8988T (cell line): ENCODE measurements at regions not wholly inside any gene's neighbourhood (a gene's known extent, or its start where the extent isn't known, plus 50 kb on each side); places are given as distances from the start of the nearest gene placed in this dataset.
"Not testable (repeated sequence)": the region's sequence is repeated elsewhere in the genome, so short reads cannot be mapped to it uniquely, and the experiment has no call there.

Experiments
- DNase-seq: peaks from one replicate; pipeline ENCODE4 v3.0.0; 2011

DNA sequence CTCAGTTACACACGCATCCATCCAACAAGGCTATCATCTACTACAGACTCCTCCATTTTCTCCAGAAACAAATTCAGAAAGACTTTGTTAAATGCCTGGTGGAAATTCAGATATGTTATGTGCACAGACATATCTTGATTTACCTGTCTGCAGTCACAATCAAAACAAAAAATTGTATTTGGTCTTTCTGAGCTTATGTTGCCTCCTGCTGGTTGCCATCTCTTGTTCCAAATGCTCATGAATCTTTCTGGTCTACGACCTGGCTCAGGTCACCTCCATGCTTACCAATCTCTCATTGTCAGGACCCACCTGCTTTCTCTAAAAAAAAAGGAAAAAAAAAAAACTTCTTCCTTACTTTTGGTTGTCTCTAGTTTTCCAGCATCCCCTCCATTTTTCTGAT is 169.2 kb upstream of the PLXNC1 start:
- no peak for DNase-seq

GRCh38 chr12:93980711-93981110 is 167.7 kb upstream of the PLXNC1 start:
- DNase-seq, result no peak

DNA sequence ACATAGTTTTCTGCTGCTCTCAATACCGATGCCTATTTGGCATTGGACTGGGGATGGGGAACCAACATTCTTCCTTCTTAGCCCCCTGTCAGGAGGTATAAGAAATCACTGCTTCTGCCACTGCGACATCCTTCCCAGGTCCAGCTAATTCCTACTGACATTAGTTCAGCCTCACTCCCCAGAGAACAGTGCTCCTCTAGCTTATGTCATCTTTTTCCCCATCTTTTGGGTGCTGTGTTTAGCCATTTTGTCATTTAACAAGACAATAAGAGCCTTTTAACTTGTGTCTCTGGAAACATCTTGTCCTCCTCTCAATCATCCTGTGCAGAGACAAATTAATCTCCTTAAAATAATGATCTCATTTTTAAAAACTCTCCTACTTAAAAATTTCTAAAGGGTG is 167.0 kb upstream of the PLXNC1 start:
- no peak for DNase-seq

DNA sequence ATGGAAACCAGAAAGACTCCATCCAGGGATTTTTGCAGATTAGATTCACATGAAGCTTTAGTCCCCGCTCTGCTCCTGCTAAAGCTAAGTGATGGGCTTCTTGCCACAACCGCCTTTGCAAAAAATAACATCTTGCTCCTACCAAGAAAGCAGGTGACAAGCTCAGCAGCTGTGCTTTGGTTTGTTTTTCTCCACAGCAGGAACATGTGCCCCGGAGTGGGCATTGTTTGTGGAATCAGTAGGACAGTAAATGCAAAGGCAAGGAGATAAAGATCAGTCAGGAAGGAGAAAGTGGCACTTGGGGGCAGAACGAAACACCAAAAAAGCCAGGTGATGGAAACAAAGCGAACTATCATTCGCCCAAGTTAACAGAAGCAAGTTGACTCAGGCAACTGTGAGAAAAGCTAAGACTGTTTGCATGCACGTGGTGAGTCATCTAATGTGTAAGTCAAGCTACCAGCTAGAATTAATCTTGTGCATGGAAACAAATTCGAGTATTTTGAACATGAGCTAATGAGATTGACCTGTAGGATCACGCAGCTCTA is 165.5 kb upstream of the PLXNC1 start:
- no peak for DNase-seq

- DNase-seq, result no peak
These were observed 164.4 kb upstream of the PLXNC1 start for GRCh38 chr12:93984005-93984404.

GRCh38 chr12:93989949-93990348 is 158.4 kb upstream of the PLXNC1 start:
- DNase-seq, result no peak

- no peak for DNase-seq
These were observed 157.3 kb upstream of the PLXNC1 start for GRCh38 chr12:93990832-93991803.

DNA sequence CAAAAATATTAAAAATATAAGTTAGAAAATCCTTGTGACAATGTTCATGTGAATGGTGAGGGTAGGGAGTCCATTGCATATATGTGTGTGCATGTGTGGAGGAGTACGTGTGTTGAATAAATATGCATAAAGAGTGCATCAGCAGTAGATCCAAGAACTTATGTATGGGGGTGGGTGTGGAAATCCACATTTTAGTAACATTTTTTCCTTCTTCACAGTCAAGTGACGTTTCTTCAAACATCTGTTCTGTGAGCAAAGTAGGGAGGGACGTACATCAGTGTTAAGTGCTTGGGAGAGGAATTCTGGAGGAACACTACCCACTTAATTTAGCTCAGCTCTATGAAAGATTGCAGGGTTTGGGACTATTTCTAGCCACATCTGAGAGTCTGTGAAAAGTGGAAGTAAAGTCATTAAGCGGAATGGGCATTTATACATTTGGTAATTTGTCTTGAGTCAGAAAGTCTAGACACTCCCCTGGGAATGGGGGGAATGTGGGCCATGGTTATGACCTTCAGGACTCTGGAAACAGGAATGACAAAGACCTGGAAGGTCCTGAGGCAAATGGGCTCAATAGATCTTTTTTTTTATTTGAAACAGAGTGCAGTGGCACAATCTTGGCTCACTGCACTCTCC is 156.4 kb upstream of the PLXNC1 start:
- DNase-seq, result no peak

DNA sequence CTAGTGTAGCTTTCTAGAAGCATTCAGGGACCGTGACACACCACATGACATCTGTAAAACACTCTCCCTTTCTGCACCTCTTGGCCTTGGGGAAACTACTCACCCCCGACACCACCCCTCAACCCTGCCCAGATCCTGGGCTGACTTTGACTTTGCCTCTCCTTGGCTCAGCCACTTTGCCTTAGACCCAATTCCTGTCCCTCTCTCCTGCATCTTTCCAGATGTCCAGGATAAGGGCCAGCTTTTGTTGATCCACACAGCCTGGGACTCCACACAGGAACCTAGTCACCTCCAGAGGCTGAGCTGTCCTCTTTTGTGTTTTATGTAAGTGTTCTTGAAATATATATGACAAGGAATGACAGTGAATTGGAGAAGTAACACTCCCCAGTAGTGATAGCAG is 153.7 kb upstream of the PLXNC1 start:
- no peak for DNase-seq

DNA sequence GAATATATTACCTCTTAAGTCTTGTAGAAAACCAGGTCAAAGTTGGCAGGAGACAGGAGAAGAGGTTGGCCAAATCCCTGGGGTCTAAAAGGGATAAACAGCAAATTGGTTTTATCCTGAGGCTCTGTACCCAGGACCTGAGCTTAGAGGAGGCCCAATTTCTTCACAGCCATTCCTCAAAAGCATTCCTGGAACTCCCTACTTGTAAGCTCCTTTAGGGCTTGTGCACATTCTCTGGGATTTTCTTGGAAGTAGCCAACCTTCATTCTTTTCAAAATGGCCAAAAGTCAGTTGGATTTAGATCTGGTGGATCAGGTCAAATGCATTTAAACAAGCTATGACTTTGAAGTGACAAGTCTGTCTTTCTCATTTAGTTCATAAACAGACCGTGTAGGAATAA is 152.1 kb upstream of the PLXNC1 start:
- no peak for DNase-seq

DNA sequence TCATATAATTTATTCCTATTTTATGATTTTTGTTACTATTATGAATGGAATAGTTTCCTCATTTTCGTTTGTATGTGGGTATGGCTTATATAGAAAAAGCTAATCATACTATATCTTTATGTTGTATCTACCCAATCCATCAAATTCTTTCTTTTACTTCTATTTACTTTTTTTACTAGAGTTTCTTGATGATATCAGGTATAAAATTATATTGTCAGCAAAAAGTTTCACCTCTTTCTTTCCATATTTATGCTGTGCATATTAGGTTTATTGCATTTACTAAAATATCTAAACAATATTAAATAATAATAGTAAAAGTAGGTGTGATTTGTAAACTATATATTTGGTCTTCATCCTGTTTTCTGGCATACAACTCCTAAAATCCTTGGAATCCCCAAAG is 146.7 kb upstream of the PLXNC1 start:
- DNase-seq, result no peak

GRCh38 chr12:94002925-94003324 is 145.5 kb upstream of the PLXNC1 start:
- not testable (repeated sequence) for DNase-seq

- DNase-seq, result not testable (repeated sequence)
These were observed 140.5 kb upstream of the PLXNC1 start for GRCh38 chr12:94007833-94008232.

DNA sequence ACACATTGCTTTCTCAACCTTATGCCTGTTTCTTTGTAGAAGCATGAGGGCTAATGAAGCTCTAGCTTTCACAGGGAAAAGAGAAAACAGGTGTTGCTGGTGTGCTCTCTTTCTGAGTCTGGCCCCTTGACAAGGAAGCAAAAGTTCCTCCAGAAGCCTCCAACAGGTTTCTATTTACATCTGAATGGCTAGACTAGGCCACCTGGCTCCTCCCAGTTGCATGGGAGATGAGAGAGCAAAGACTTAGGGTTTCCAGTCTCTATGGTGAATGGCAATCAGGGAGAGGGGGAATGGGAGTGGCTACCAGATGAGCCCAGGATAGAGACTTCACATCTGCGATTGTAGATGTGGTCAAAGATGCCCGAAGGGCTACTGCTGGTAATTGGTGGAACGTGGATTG is 138.1 kb upstream of the PLXNC1 start:
- DNase-seq, result no peak

- no peak for DNase-seq
These were observed 136.3 kb upstream of the PLXNC1 start for GRCh38 chr12:94012071-94012470.

DNA sequence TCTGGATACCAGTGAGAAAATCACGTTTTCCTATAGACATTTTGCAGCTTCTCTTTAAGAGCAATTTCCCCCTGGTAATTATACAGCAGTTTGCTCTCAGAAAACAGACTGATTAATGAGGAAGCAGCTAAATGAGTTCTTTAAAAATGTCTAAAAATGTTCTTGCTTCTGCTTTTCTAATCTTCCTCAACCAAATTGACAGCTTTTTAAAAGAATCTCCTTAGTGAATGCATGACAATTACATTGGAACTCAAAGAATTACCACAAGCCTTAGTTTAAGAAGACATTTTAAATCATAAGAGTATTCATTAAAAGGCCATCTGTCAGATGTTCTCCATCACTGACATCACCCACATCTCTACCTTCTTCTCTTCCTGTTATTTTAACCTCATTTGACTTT is 135.8 kb upstream of the PLXNC1 start:
- no peak for DNase-seq

- DNase-seq, result not testable (repeated sequence)
These were observed 131.1 kb upstream of the PLXNC1 start for GRCh38 chr12:94017247-94017646.

- DNase-seq, result no peak
These were observed 128.0 kb upstream of the PLXNC1 start for GRCh38 chr12:94020335-94020734.

GRCh38 chr12:94023879-94024278 is 124.5 kb upstream of the PLXNC1 start:
- no peak for DNase-seq

DNA sequence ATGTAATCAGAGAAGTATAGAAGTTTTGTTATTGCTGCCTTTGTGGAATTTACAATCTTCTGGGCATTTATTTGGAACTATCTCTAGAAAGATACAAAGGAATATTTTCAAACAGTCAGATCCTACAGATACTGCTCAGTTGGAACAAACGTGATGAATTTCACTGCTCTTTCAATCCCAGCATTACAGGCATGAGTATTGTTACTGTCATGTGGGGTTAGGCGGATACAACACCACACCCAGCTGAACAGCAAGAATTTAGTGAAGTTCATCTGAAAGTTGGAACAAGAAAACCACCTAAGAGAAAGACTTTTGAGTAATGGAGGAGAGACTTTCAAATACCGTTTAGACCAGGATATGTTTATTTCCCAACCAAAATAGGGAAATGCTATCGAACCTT is 123.3 kb upstream of the PLXNC1 start:
- DNase-seq, result no peak

- DNase-seq, result no peak
These were observed 122.6 kb upstream of the PLXNC1 start for GRCh38 chr12:94025756-94026155.

GRCh38 chr12:94026596-94026995 is 121.8 kb upstream of the PLXNC1 start:
- no peak for DNase-seq

GRCh38 chr12:94027561-94027960 is 120.8 kb upstream of the PLXNC1 start:
- DNase-seq, result no peak

DNA sequence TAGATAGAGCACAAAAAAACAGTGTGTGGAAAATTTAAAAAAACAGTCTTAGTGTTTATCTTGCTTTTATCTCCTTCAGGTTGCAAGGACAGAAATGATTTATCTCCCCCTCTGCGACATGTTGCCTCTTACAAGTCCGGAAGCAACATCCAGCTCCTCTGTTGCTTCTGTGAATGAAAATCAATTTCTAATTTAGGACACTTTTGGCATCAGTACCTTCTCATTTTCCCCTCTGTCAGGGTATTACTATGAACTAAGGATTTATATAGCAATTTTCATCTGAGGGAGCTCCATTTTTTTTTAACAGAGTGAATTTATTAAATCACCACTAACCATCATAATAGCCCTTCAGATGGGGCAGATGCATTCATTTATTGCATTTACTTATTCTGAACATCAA is 116.6 kb upstream of the PLXNC1 start:
- DNase-seq, result no peak
